Osteocyte (in vitro differentiated cells): ENCODE measurements at regions not wholly inside any gene's neighbourhood (a gene's known extent, or its start where the extent isn't known, plus 50 kb on each side); places are given as distances from the start of the nearest gene placed in this dataset.
"Not testable (repeated sequence)": the region's sequence is repeated elsewhere in the genome, so short reads cannot be mapped to it uniquely, and the experiment has no call there.

Source experiments
- DNase-seq: peaks from one replicate; pipeline ENCODE4 v3.0.0; 2021; ENCODE audit warnings: mixed read lengths; ENCODE audit not compliant: unreplicated experiment; ENCODE audit errors: extremely low spot score
- H3K27ac Mint-ChIP-seq: one replicate; pipeline ENCODE4 v1.8.0; 2021; ENCODE audit warnings: mild to moderate bottlenecking, mixed read lengths; ENCODE audit not compliant: unreplicated experiment
- H3K27me3 Mint-ChIP-seq: one replicate; pipeline ENCODE4 v1.8.0; 2021; ENCODE audit warnings: mixed read lengths; ENCODE audit not compliant: unreplicated experiment
- H3K36me3 Mint-ChIP-seq: one replicate; pipeline ENCODE4 v1.8.0; 2021; ENCODE audit warnings: mixed read lengths; ENCODE audit not compliant: unreplicated experiment
- H3K4me1 Mint-ChIP-seq: one replicate; pipeline ENCODE4 v1.8.0; 2021; ENCODE audit warnings: mixed read lengths; ENCODE audit not compliant: unreplicated experiment
- H3K4me3 Mint-ChIP-seq: one replicate; pipeline ENCODE4 v1.8.0; 2021; ENCODE audit warnings: mild to moderate bottlenecking, moderate library complexity, mixed read lengths; ENCODE audit not compliant: unreplicated experiment
- H3K9me3 Mint-ChIP-seq: one replicate; pipeline ENCODE4 v1.8.0; 2021; ENCODE audit warnings: mixed read lengths; ENCODE audit not compliant: unreplicated experiment
- CTCF ChIP-seq: fragments of 200-600 bp; sonication (generic); IDR thresholded peaks from 2 replicates; pipeline ENCODE4 v1.5.0; 2021; ENCODE audit warnings: antibody characterized with exemption, mild to moderate bottlenecking, moderate library complexity

GRCh38 chr2:153294199-153294786, 184.3 kb downstream of the RPRM start:
- Mint-ChIP-seq H3K27ac (no peak overlapping the region), H3K36me3 (no peaks in the 10 kb centered on the region), H3K9me3 (no peaks in the 10 kb centered on the region), H3K4me1 (no peaks in the 10 kb centered on the region), H3K27me3 (no peaks in the 10 kb centered on the region), H3K4me3 (no peak overlapping the region)
- TF ChIP-seq CTCF: no peak
- DNase-seq: no peak

GRCh38 chr2:153291718-153292117, 186.8 kb downstream of the RPRM start:
- Mint-ChIP-seq H3K36me3 (no peaks in the 10 kb centered on the region), H3K9me3 (no peaks in the 10 kb centered on the region), H3K27ac (no peak overlapping the region), H3K4me3 (no peak overlapping the region), H3K27me3 (no peaks in the 10 kb centered on the region), H3K4me1 (no peaks in the 10 kb centered on the region)
- no peak for DNase-seq
- no peak for TF ChIP-seq CTCF

- Mint-ChIP-seq H3K36me3 (no peaks in the 10 kb centered on the region), H3K4me3 (no peak overlapping the region), H3K27ac (no peak overlapping the region), H3K4me1 (no peaks in the 10 kb centered on the region), H3K27me3 (no peaks in the 10 kb centered on the region), H3K9me3 (peaks cover 10% of the 10 kb centered on the region)
- TF ChIP-seq CTCF: peak; percentile 36
- DNase-seq: no peak
Measured at GRCh38 chr2:153287109-153287801, 191.3 kb downstream of the RPRM start.

- no peak for DNase-seq
- TF ChIP-seq CTCF: no peak
- Mint-ChIP-seq H3K9me3 (peaks cover 31% of the 10 kb centered on the region), H3K4me1 (no peaks in the 10 kb centered on the region), H3K27me3 (no peaks in the 10 kb centered on the region), H3K36me3 (no peaks in the 10 kb centered on the region), H3K27ac (no peak overlapping the region), H3K4me3 (no peak overlapping the region)
Measured at GRCh38 chr2:153268941-153269461, 209.6 kb downstream of the RPRM start.

- H3K4me3 Mint-ChIP-seq, H3K27me3 Mint-ChIP-seq, H3K27ac Mint-ChIP-seq, DNase-seq, H3K36me3 Mint-ChIP-seq, H3K4me1 Mint-ChIP-seq: not testable (repeated sequence)
- H3K9me3 Mint-ChIP-seq: peaks cover 36% of the 10 kb centered on the region
Measured at GRCh38 chr2:153256876-153257275, 221.7 kb downstream of the RPRM start.

GRCh38 chr2:153246636-153247035, 231.9 kb downstream of the RPRM start:
- peaks cover 33% of the 10 kb centered on the region for H3K9me3 Mint-ChIP-seq
- H3K27me3 Mint-ChIP-seq, H3K36me3 Mint-ChIP-seq, H3K27ac Mint-ChIP-seq, H3K4me3 Mint-ChIP-seq, H3K4me1 Mint-ChIP-seq, DNase-seq: not testable (repeated sequence)
